Stimulated activated naive CD8-positive, alpha-beta T cell treated with anti-CD3 and anti-CD28 coated beads, Interleukin-15, Interleukin-2, amounts not matched to agents 100 U/mL and 50 U/mL, for 24 hours (primary cell): ENCODE measurements at regions not wholly inside any gene's neighbourhood (a gene's known extent, or its start where the extent isn't known, plus 50 kb on each side); places are given as distances from the start of the nearest gene placed in this dataset.

ENCODE experiments used
- ATAC-seq: fragments of 150-1000 bp; cut with Tn5 transposase; one replicate; pipeline ENCODE4 v1.10.0; 2021
- DNase-seq: peaks from one replicate; pipeline ENCODE4 v3.0.0; 2021

DNA sequence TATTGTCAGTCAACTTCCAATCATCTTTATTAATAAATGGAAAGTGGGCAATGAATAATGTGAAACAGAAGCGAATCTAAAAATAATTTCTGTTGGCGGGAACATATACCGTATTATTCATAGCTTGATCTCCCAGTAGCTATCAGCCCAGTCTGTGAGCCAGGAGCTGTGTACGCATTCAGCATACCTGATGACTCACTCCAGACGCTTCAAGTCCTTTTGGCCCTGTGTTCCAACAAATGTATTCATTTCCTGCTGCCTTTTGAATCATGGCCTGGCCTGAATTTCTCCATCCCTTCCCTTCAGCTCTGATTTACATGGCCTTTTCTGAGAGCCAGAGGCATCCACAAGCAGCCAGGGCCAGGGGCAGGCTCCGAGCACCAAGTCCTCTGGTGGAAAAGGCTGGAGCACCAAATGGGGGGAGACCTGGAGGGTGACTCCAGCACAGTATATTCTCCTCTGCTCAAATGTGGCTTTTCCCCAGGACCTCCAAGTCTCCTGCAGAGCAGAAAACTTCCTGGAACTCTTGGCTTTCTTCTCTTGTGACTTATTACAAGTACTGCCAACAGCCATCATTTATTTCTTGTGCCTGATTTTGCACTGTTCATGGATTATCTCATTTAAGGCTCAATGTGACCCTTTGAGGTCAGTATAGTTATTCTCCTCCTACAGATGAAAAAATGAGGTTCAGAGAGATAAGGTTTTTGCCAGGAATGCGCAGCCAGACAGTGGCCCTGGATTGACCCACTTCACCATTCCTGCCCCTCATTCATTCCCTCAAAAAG, 108.7 kb downstream of the EN1 start:
- no peak for ATAC-seq

DNA sequence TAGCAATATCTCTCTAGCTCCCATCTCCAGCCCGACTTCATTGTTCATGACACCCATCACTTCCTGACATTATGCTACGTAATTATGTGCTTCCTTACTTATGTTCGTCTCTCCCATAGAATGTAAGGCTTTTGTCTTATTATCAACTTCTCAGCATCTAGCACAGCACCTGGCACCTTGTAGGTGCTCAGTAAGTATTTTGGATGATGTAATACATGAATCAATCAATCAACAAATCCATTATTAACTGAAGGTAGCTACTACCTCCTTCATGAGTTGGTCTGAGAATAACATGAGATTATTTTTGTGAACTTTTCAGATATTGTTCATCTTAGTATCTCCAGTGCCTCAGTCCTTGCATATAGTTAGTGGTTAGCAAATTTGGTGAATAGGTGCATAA, 109.3 kb downstream of the EN1 start:
- DNase-seq (no peak), ATAC-seq (no peak)

More for the DNA sequence above, 108.7 kb downstream of the EN1 start:
- no peak for DNase-seq

DNA sequence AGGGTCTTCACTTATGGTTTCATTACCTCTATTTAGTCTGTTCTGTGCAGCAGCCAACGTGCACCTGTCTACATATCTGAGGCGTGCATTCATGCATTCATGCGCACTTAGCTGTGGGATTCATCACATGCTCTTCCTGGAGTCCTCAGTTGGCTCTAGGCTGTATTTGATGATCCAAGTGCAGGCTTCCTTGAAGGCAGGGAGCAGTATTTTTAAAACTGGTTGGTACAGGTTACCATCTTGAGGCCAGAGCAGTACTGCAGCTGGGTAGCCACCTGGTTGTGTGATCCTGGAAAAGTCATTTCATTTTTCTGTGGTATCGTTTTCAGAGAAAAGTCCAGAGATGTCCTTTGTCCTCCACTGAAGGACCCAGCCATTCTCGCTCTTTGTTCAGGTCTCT, 109.8 kb downstream of the EN1 start:
- no peak for ATAC-seq
- no peak for DNase-seq

DNA sequence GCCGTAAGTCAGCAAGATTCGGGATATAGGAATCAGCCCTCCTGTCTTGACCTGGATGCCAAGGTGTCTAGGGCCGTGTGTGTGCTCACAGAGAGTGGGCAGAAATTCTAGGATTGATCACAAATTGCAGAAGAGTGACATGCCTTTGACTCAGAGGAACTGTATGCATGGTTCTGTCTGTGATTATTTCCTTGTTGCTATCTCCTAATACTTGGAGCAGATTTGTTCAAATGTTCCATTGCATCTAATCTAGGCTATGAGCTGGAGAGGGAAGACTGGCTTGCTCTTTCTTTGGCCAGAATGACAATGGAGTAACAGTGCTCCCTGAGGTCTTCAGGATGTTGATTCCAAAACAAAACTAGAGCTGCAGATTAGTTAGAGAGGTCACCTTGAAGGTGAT, 115.0 kb downstream of the EN1 start:
- DNase-seq = no peak

DNA sequence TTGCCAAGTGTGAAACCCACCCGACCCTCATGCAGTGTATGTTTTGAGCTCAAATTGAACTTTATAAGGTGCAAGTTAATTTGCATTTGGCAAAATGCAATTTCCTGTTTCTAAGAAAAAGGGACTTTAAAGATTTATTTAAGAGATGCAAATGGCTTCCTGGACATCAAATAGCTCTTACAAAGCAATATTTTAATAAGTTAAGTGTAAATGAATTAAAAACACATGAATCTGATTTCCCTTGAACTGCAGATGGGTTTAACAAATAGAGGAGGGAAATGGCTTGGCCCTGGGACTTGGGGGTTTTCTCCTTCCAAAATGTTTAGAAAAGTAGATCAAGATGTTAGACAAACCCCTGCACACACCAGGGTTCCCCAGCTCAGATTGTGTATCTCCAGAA, 116.0 kb downstream of the EN1 start:
- DNase-seq = no peak

More for the DNA sequence above, 115.0 kb downstream of the EN1 start:
- no peak for ATAC-seq

DNA sequence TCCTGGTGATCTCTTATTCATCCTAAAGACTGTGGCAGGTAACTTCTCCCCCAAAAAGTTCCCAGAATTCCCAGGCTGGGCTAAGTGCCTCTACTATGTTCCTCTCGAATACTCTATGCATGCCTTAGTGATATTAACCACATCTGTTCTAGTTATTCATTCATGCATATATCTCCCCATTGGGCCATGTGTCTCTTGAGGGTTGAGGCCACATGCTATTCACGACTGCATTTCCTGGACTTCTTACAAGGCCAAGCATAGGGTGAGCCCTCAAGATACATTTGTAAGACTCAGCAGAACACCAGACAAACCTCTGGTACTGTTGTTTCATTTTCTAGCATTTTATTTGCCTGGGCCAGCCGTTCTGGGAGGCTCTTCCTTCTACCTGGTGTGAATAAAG, 117.0 kb downstream of the EN1 start:
- DNase-seq (no peak), ATAC-seq (no peak)

More for the DNA sequence above, 116.0 kb downstream of the EN1 start:
- ATAC-seq = no peak

DNA sequence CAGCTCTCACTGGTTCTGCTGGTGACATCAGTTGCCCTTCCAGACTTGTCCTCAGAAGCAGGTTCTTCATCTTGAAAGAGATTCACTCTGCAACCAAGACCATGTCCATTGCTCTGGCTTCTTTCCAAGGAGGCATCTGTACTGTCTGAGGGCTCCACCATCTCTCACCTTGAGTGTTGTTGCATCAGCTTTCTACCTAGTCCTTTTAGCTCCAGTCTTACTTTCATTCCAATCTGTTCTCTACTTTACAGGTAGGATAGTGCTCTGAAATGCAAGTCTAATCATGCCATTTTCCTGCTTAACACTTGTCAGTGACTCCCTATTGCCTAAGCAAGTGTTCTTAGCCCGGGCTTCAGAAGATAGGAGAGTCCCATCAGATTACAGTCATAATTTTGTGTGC, 117.7 kb downstream of the EN1 start:
- ATAC-seq = no peak
- no peak for DNase-seq

DNA sequence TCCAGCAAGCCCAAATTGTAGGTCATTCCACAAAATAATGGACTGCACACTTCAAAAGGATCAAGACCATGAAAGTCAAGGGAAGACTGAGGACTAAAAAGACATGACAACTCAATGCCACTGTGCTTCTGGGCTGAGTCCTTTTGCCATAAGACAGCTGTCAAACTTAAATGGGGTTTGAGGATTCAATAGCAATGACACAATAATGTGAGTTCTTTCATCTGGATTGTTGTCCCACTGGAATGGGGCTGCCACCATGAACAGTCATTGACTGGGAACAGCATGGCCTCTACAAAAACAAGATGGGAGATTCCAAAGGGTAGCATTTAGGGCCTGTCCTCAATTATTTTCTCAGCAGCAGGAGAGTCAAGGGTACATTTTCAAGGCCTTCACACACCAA, 118.5 kb downstream of the EN1 start:
- no peak for DNase-seq
- ATAC-seq = no peak

DNA sequence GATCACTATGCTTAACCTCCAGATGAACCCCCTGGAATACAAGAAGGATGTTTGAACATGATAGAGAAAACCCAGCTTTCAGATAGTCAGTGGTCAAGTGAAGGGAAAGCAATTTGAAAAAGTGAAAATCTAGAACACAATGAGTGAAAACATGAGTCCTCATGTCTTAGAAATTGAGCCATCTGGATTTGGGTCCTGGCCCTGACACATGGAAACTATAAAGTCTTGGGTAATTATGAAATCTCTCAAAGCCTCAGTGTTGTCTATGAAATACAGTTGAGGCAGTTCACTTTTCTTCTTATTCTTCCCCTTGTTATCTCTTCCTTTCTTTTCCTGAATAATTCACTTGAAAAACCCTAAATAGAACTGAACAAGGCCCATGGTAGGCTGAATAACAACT, 120.6 kb downstream of the EN1 start:
- no peak for ATAC-seq

DNA sequence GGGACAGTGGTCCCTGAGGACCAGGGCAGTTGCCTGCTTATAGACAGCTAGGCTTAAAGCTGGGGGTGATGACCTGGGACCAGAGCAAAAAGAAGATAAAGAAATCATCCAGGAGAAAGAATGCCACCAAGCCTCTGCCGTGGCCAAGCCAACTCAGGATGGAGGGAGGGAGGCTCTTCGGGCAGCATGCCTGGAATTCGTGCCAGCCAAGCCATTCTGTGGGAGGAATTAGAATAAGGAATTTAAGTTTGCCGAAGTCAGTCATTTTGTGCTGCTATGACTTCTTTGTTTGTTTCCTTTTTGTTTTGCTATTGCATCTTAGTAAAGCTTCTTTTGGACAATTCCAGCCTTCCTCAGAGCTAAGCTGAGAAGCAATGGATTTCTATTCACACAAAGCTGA, 124.1 kb downstream of the EN1 start:
- DNase-seq (no peak), ATAC-seq (no peak)

More for the DNA sequence above, 120.6 kb downstream of the EN1 start:
- no peak for DNase-seq

DNA sequence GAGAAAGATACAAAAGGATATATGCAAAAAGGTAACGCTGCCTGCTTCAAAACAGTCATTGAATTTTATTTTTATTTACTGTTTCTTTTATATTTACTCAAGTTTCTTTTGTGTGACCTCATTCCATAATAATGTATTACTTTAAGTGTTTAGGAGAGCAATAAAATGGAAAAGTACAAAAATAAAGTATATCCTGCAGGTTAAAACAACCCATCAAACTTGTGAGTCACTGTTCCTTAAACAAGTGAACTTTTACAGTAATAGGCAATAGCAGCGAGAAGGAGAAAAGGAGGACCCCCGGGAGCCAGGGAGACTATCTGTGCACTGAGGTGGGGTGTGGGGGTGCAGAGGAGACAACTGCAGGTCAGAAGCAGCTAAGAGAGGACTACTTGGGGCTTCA, 124.5 kb downstream of the EN1 start:
- DNase-seq = no peak
- ATAC-seq = no peak

DNA sequence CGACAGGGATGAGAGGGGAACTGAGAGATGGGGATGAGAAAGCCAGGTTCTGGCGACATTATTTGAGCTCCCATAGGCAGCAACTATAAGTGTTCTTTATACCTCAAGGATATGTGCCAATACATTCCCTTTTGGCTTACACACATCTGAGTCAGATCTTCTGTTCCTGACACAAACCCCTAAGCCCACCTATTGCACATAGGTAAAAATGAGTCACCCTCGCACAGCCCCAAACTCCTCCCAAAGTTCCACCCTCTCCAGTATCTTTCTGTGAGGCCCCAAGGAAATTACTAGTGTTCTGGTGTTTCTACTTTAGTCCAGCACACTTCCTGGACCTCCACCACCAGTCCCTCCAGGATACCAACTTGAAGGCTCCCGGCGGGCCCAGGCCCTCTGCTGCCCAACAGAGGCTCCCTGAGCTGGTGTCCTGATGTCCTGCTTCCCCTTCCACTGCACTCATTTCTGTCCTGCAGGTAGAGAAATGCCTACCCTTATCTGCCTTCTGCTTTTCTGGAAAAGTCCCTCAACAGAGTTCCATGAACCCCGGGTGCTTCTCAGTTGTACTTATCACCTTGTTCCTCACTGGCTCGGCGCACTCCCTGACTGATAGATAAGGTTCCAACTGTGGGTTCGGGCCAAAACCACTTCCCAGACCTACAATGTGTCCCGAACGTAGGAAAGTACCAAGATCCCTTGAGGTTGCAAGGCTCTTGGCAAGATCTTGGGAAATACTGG, 125.5 kb downstream of the EN1 start:
- peak; percentile 75 for ATAC-seq
- no peak for DNase-seq

DNA sequence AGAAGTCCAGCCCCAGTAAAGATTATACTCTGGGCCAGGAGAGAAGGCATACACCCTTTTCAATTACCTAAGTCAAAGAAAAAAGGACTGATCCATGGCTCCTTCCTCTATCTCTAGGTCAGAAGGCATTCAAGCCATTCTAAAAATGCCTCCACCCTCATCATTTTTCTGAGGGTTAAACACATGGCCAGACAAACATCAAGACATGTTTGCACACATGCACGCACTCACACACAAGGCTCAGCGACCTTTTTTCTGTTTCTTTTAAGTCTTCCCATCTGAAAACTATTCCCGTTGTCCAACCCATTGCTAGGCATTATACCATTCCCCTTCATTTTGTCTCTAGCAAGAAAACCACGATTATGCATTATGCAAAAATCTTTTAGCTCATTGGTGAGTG, 126.6 kb downstream of the EN1 start:
- no peak for ATAC-seq
- DNase-seq = no peak

DNA sequence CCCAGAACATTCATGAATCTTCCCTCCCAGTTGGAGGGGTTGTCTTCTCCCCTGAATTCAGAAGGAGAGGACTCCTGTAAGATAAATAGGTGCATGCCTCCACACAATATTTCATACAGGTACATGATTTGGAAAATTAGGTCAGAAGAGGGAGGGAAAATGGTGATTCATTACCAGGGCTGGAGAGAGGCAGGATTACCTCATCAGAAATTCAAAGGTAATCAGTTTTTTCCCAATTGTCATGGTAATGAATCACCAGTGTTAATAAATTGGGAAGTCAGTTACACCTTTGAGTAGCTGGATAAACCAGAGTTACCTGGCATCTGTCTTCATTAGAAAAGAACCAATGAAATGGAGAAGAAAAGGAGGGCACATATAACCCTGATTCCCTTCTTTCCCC, 128.5 kb downstream of the EN1 start:
- ATAC-seq (no peak), DNase-seq (no peak)

DNA sequence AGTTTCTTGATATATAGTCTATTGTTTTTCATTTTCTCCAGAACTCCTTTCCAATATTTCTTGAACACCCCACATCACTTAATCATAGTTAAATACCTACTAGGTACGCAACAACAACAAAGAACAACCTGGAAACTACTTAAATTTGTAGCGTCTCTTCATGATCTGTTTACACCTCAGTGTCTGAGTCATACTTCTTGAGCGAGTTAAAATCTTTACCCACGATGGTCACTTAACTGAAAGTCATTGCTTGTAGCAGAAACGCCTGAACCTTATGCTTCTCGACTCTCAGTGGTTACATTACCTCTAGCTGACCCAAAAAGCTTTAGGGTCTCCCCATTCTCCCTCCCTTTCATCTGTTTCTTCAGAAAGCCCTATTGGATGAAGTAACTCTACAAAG, 131.3 kb downstream of the EN1 start:
- DNase-seq (no peak), ATAC-seq (no peak)

DNA sequence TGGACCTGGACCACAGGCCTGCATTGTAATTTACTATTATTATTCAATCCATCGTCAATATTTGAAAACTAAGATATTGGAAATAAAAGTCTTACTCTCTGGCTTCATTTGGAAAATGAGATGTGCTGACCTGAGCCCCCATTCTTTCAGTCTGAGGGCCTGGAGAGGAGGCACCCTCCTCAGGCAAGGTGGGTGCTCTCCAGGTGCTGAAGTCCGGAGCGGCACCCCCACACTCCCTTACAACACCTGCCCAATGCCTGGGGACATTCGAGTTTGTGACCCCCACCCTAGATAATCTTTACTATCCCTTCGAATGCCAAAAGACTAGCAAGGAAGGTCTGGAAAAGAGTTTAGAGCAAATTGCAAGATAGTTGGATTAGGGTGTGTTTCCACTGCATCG, 133.3 kb downstream of the EN1 start:
- no peak for ATAC-seq
- no peak for DNase-seq

DNA sequence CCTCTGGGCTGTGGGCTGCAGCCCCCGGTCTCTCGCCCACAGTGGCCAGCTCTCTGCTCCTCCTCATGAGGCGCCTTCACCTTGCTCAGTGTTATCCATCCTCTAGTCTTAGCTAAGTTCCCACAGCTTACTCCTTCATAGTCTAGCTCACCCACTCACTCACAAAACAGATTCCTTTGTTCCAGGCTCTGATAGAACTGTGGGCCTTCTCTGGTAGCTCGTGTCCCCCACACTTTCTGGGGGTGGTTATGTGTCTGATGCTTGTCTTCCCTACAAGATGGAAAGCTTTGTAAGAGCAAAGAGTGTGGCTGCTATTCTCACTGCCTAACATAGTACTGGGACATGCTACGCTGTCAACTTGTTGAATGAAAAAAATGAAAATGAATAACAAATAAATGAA, 135.8 kb downstream of the EN1 start:
- DNase-seq = no peak
- no peak for ATAC-seq

DNA sequence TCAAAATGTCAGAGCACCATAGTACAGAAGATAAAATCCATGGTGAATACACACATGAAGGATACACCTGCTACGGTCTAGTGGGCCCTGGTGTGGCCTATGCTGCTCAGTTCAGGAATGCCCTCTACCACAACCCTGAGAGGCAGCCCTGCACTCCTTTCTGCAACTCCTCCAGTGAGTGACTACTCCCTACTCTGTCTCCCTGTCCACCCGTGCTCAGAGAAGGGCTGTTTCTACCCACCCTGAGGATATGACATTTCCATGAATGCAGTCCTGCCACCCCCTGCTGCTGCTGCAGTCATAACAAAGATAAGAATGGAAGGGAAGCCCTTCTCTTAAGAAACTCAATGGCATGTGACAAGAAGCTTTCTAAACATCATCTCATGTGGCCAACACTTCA, 137.0 kb downstream of the EN1 start:
- ATAC-seq = no peak
- DNase-seq = no peak

DNA sequence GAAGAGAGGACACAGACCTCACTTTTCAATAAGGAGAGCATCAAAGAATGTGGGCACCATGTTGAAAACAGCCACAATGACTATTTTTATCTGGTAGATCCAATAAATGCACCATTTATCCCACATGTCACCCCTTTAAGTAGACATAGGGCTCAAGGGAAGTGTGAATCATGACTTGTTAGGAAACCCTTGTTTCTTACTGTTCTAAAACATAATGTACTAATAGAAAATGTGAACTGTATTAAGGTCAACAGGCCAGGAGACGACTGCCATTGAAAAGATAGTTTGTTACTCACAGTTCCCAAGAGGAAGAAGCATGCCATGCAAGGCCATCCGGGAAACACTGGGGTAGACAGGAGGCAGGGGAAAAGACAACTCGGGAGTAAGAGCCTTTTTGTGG, 137.7 kb downstream of the EN1 start:
- ATAC-seq (no peak), DNase-seq (no peak)

DNA sequence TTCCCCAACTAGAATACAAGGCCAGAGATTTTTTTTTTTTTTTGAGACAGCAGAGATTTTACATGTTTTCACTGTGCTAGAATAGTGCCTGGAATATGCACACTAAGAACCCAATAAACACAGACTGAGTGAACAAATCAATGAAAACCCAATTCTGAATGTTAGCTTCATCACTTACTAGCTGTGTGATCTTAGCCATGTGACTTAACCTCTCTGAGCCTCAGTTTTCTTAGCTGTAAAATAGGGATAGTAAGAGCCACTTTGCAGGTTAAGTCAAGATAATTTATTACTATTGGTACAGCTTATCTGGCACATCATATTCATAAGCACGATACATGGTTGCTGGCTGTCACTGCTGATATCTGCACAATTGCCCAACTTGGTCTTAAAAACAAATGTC, 140.6 kb downstream of the EN1 start:
- DNase-seq = no peak
- ATAC-seq = no peak

DNA sequence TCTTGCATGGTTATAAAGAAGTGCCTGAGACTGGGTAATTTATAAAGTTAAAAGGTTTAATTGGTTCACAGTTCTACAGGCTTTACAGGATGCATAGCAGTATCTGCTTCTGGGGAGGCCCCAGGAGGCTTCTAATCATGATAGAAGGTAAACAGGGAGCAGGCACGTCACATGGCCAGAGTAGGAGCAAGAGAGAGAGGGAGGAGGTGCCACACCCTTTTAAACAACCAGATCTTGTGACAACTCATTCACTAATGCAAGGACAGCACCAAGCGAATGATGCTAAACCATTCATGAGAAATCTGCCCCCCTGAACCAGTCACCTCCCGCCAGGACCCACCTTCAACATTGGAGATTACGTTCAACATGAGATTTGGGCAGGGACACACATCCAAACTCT, 141.1 kb downstream of the EN1 start:
- no peak for DNase-seq
- no peak for ATAC-seq

DNA sequence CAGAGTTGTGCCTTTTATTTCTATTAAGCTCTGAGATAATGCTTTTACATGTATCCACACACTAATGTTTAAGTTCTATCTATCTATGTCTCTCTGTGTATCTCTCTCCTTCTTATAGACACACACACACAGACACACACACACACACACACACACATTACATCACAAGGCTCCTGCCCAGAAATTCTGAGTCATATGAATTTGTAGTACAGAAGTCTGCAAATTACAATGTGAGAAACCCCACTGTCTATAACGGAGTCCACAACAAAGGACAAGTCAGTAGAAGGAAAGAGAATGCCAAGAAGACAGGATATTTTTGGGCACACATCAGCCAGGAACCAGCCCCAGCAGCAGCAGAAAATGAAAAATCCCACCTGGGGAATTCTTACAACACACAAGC, 142.4 kb downstream of the EN1 start:
- ATAC-seq (no peak), DNase-seq (no peak)

DNA sequence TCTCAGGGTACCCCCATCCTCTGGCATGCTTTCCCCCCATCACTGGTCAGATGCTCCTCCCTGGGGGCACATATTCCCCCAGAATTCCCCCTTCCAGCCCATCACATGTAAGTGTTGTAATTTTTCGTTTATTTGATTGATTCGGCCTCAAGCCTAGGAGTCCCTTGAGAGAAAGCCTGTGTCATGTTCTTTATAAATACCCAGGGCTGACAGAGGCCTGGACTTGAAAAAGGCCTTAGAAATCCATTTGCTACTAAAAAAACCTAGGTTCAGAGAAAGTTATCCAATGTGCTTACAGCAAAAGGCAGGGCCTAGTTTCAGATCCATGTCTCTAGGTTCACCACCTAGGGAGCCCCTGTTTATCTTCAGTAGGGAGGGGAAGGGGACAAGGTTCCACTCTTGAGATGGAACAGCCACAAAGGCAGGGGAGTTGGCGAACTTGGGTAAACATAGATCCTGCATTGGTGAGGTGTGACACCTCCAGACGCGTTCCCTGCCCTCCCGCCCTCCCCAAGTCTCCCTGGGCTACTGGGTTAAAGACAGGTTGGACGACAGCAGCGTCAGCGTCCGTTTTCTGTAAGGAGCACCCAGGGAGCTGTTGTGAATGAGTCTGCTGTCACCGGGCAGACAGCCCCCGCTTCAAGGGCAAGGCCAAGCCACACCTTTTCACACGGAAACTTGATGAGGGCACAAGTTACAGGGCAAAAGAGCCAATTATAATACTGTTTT, 147.8 kb downstream of the EN1 start:
- no peak for DNase-seq
- ATAC-seq = no peak
